GM12878 (cell line): ENCODE measurements at regions not wholly inside any gene's neighbourhood (a gene's known extent, or its start where the extent isn't known, plus 50 kb on each side); places are given as distances from the start of the nearest gene placed in this dataset.

Source experiments
- BHLHE40 ChIP-seq, 2 experiments: fragments of 450-650 bp in 1 of 2; IDR thresholded peaks; 2 replicates each; pipeline ENCODE4 v1.6.1; 2011 to 2017; ENCODE audit warnings: low read depth in 2 of 2, borderline replicate concordance in 1 of 2, improper control_type of control experiment in 1 of 2, low read length in 1 of 2, mild to moderate bottlenecking in 1 of 2
- CBFB ChIP-seq: IDR thresholded peaks from 2 replicates; pipeline ENCODE4 v1.6.1; 2016; ENCODE audit warnings: antibody characterized with exemption, low read depth
- CHD4 ChIP-seq: fragments of 200-600 bp; sonication (generic); IDR thresholded peaks from 2 replicates; pipeline ENCODE4 v1.6.1; 2016; ENCODE audit warnings: mild to moderate bottlenecking
- FOXM1 ChIP-seq: IDR thresholded peaks from 2 replicates; pipeline ENCODE4 v1.6.1; 2012; ENCODE audit warnings: low read depth, mild to moderate bottlenecking, inconsistent platforms, low read length, moderate library complexity
- HDAC2 ChIP-seq: fragments of 200-600 bp; sonication (generic); IDR thresholded peaks from 2 replicates; pipeline ENCODE4 v1.6.1; 2017
- IKZF1 ChIP-seq: fragments of 450-650 bp; conservative IDR thresholded peaks from 2 replicates; pipeline ENCODE4 v1.6.1; 2017; ENCODE audit warnings: antibody characterized with exemption, mild to moderate bottlenecking
- IKZF2 ChIP-seq, 2 experiments: fragments of 450-650 bp; IDR thresholded peaks; 2 replicates each; pipeline ENCODE4 v1.6.1; 2017; ENCODE audit warnings: mild to moderate bottlenecking in 2 of 2, moderate library complexity in 2 of 2
- JUND ChIP-seq: IDR thresholded peaks from 2 replicates; pipeline ENCODE4 v1.6.1; 2012; ENCODE audit warnings: low read depth, mild to moderate bottlenecking, low read length, improper control_type of control experiment, moderate library complexity
- MTA2 ChIP-seq: fragments of 450-650 bp; IDR thresholded peaks from 2 replicates; pipeline ENCODE4 v1.6.1; 2016; ENCODE audit warnings: low read depth, mild to moderate bottlenecking, moderate library complexity
- MYB ChIP-seq: fragments of 150-350 bp; IDR thresholded peaks from 2 replicates; pipeline ENCODE4 v1.6.1; 2014; ENCODE audit warnings: mild to moderate bottlenecking, low read depth, low read length, borderline replicate concordance
- MYC ChIP-seq: IDR thresholded peaks from 2 replicates; pipeline ENCODE4 v1.6.1; 2011; ENCODE audit warnings: mild to moderate bottlenecking, low read length, moderate library complexity, inconsistent platforms; ENCODE audit not compliant: insufficient read depth, insufficient replicate concordance, insufficient read length, severe bottlenecking
- NR2C2 ChIP-seq: IDR thresholded peaks from 2 replicates; pipeline ENCODE4 v1.6.1; 2011; ENCODE audit warnings: borderline replicate concordance, low read depth; ENCODE audit not compliant: control insufficient read depth, insufficient read length
- PAX8 ChIP-seq: fragments of 450-650 bp; IDR thresholded peaks from 2 replicates; pipeline ENCODE4 v1.6.1; 2017; ENCODE audit warnings: mild to moderate bottlenecking, moderate library complexity
- PBX3 ChIP-seq: IDR thresholded peaks from 2 replicates; pipeline ENCODE4 v1.6.1; 2011; ENCODE audit warnings: mild to moderate bottlenecking, low read depth, low read length, moderate library complexity; ENCODE audit not compliant: insufficient replicate concordance
- RFX5 ChIP-seq: IDR thresholded peaks from 2 replicates; pipeline ENCODE4 v1.6.1; 2011; ENCODE audit warnings: low read depth, low read length, improper control_type of control experiment
- SRF ChIP-seq, 2 experiments: IDR thresholded peaks; 2 replicates each; pipeline ENCODE4 v1.6.1; 2011; ENCODE audit warnings: low read depth in 2 of 2, low read length in 2 of 2, mild to moderate bottlenecking in 1 of 2, moderate library complexity in 1 of 2
- TAF1 ChIP-seq: IDR thresholded peaks from 2 replicates; pipeline ENCODE4 v1.6.1; 2011; ENCODE audit warnings: mild to moderate bottlenecking, low read depth, low read length, borderline replicate concordance
- ZNF24 ChIP-seq: fragments of 450-650 bp; IDR thresholded peaks from 2 replicates; pipeline ENCODE4 v1.6.1; 2017; ENCODE audit warnings: antibody characterized with exemption, mild to moderate bottlenecking
- TF ChIP-seq, protein P1 (sequence below): IDR thresholded peaks from 2 replicates; pipeline ENCODE4 v1.6.1; 2011; ENCODE audit warnings: low read depth, low read length, improper control_type of control experiment, borderline replicate concordance
- TF ChIP-seq, protein P2 (sequence below): IDR thresholded peaks from 2 replicates; pipeline ENCODE4 v1.6.1; 2011; ENCODE audit warnings: borderline replicate concordance, low read depth, mild to moderate bottlenecking, moderate library complexity, low read length; ENCODE audit not compliant: insufficient read depth, poor library complexity, severe bottlenecking
- TF ChIP-seq, protein P3 (sequence below): fragments of 450-650 bp; IDR thresholded peaks from 2 replicates; pipeline ENCODE4 v1.6.1; 2017; ENCODE audit warnings: mild to moderate bottlenecking, low read depth, inconsistent platforms; ENCODE audit not compliant: poor library complexity, severe bottlenecking
- TF ChIP-seq, protein P4 (sequence below): IDR thresholded peaks from 2 replicates; pipeline ENCODE4 v1.6.1; 2012; ENCODE audit warnings: low read depth, low read length, improper control_type of control experiment
- TF ChIP-seq, protein P5 (sequence below): IDR thresholded peaks from 2 replicates; pipeline ENCODE4 v1.6.1; 2011; ENCODE audit warnings: borderline replicate concordance, low read depth, mild to moderate bottlenecking, moderate library complexity, mixed read lengths, low read length; ENCODE audit not compliant: insufficient read depth; ENCODE audit errors: extremely low read length

DNA sequence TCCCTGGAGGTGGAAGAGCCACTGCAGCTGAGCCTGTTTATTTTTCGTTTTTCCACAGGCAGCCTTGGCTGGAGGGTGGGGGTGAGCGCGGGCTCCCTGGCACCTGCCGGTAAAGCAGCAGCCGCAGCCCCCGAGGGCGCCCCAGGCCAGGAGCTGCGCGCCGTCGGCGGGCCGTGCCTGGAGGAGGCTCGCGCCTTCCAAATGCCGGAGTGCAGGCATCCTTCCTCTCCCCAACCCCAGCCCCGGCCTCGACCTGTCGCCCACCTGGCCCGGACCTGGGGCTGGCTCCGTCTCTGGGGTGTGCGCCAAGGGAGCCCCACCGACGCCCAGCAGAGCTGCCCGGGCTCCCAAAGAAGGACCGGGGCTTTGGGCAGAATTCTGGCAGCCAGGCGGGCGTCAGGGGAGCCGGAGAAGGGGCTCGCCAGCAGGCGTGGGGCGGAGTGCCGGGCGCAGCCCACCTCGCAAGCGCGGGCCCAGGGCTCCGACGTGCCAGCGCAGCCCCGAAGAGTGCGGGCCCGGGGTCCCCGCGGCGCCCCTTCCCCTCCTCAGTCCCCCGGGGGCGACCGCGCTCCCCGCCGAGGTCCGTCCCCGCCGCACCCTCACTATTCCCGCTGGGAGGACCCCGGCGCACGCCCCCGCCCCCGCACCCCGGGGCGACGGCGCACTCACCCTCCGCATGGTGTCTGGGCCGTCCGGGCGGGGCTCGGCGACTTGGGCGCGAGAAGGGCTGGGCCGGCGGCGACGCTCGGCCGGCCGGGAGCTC lies 130.3 kb downstream of the NDUFA12 start (continued):
- TF ChIP-seq, protein P1, sequence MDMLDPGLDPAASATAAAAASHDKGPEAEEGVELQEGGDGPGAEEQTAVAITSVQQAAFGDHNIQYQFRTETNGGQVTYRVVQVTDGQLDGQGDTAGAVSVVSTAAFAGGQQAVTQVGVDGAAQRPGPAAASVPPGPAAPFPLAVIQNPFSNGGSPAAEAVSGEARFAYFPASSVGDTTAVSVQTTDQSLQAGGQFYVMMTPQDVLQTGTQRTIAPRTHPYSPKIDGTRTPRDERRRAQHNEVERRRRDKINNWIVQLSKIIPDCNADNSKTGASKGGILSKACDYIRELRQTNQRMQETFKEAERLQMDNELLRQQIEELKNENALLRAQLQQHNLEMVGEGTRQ = no peak
- no peak for TF ChIP-seq PBX3
- no peak for TF ChIP-seq CHD4
- TF ChIP-seq MYB = no peak
- 0 out of 2 replicates have a peak, but pooled peaks have one; percentile 11 for TF ChIP-seq ZNF24
- TF ChIP-seq CBFB = no peak
- TF ChIP-seq IKZF1 = peak; percentile 94
- peak in 1 of 2 experiments; percentile 79; a peak in 2 of 4 replicates for TF ChIP-seq BHLHE40 (IDR thresholded peaks at IDR 0.05; ENCODE audit: borderline replicate concordance in 1 of 2, low read depth in 2 of 2, low read length in 1 of 2)
- TF ChIP-seq SRF (IDR thresholded peaks at IDR 0.05; ENCODE audit: low read depth in 2 of 2, low read length in 2 of 2) = no peak
- no peak; the same call in 1 of the 2 replicates for TF ChIP-seq FOXM1
- no peak for TF ChIP-seq MYC
- no peak for TF ChIP-seq JUND
- TF ChIP-seq, protein P2, sequence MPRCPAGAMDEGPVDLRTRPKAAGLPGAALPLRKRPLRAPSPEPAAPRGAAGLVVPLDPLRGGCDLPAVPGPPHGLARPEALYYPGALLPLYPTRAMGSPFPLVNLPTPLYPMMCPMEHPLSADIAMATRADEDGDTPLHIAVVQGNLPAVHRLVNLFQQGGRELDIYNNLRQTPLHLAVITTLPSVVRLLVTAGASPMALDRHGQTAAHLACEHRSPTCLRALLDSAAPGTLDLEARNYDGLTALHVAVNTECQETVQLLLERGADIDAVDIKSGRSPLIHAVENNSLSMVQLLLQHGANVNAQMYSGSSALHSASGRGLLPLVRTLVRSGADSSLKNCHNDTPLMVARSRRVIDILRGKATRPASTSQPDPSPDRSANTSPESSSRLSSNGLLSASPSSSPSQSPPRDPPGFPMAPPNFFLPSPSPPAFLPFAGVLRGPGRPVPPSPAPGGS = peak; percentile 41
- no peak for TF ChIP-seq MTA2
- TF ChIP-seq NR2C2 = no peak
- TF ChIP-seq HDAC2 = no peak
- TF ChIP-seq, protein P3, sequence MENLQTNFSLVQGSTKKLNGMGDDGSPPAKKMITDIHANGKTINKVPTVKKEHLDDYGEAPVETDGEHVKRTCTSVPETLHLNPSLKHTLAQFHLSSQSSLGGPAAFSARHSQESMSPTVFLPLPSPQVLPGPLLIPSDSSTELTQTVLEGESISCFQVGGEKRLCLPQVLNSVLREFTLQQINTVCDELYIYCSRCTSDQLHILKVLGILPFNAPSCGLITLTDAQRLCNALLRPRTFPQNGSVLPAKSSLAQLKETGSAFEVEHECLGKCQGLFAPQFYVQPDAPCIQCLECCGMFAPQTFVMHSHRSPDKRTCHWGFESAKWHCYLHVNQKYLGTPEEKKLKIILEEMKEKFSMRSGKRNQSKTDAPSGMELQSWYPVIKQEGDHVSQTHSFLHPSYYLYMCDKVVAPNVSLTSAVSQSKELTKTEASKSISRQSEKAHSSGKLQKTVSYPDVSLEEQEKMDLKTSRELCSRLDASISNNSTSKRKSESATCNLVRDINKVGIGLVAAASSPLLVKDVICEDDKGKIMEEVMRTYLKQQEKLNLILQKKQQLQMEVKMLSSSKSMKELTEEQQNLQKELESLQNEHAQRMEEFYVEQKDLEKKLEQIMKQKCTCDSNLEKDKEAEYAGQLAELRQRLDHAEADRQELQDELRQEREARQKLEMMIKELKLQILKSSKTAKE = no peak
- no peak for TF ChIP-seq RFX5
- no peak for TF ChIP-seq TAF1
- TF ChIP-seq IKZF2 (IDR thresholded peaks at IDR 0.05) = peak in 1 of 2 experiments; percentile 27; a peak in 2 of 4 replicates
- TF ChIP-seq, protein P4, sequence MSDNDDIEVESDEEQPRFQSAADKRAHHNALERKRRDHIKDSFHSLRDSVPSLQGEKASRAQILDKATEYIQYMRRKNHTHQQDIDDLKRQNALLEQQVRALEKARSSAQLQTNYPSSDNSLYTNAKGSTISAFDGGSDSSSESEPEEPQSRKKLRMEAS = no peak; the same call in 1 of the 2 replicates
- no peak for TF ChIP-seq PAX8
- TF ChIP-seq, protein P5, sequence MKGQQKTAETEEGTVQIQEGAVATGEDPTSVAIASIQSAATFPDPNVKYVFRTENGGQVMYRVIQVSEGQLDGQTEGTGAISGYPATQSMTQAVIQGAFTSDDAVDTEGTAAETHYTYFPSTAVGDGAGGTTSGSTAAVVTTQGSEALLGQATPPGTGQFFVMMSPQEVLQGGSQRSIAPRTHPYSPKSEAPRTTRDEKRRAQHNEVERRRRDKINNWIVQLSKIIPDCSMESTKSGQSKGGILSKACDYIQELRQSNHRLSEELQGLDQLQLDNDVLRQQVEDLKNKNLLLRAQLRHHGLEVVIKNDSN = no peak
